Panc1 (cell line): ENCODE measurements at regions not wholly inside any gene's neighbourhood (a gene's known extent, or its start where the extent isn't known, plus 50 kb on each side); places are given as distances from the start of the nearest gene placed in this dataset.

Experiments used
- ATAC-seq: fragments of 200-7000 bp; cut with Tn5 transposase; 2 replicates; pipeline ENCODE4 v1.9.1; 2020; ENCODE audit warnings: mild to moderate bottlenecking, moderate library complexity
- BruUV-seq: library from RNA; stranded (reverse); fragments of 400-500 nt; replicated peaks from 2 replicates; lab custom pipeline; 2021; lab: Mats Ljungman, UMichigan
- CTCF ChIA-PET: fragments of 300-600 bp; sonication (Branson Sonifier 250); formaldehyde crosslinking; loops from one replicate; lab custom pipeline; 2022; ENCODE audit warnings: antibody characterized with exemption; lab: Charles Lee
- POLR2A ChIA-PET: fragments of 300-600 bp; sonication (Branson Sonifier 250); formaldehyde crosslinking; loops from one replicate; lab custom pipeline; 2022; ENCODE audit warnings: antibody characterized with exemption; lab: Charles Lee
- DNase-seq: peaks from one replicate; pipeline ENCODE4 v3.0.0-alpha.2; 2010; ENCODE audit warnings: low read depth, low spot score
- H3K27ac ChIP-seq: 2 replicates; pipeline ENCODE4 v1.5.1; 2011; ENCODE audit warnings: mild to moderate bottlenecking, low read length, inconsistent platforms
- H3K27me3 ChIP-seq: fragments of 200-500 bp; sonication (Bioruptor generic); 2 replicates; pipeline ENCODE4 v1.6.0; 2014; ENCODE audit warnings: low read length, inconsistent platforms; ENCODE audit not compliant: control insufficient read depth, insufficient read depth
- H3K36me3 ChIP-seq: fragments of 200-500 bp; sonication (Bioruptor generic); 2 replicates; pipeline ENCODE4 v1.5.1; 2014; ENCODE audit warnings: inconsistent platforms, mild to moderate bottlenecking, low read length, moderate library complexity; ENCODE audit not compliant: control insufficient read depth, insufficient read depth
- H3K4me1 ChIP-seq: 2 replicates; pipeline ENCODE4 v1.5.1; 2011; ENCODE audit warnings: inconsistent platforms, mild to moderate bottlenecking, low read length, moderate library complexity; ENCODE audit not compliant: control insufficient read depth, insufficient read depth
- H3K4me3 ChIP-seq, 2 experiments: 2 replicates each; pipeline ENCODE4 v1.5.1; 2011 to 2012; ENCODE audit warnings: low read depth in 2 of 2, low read length in 2 of 2, mild to moderate bottlenecking in 2 of 2, inconsistent platforms in 1 of 2, moderate library complexity in 1 of 2
- H3K9me3 ChIP-seq: fragments of 200-500 bp; sonication (Bioruptor generic); 2 replicates; pipeline ENCODE4 v1.5.1; 2014; ENCODE audit warnings: low read depth, mild to moderate bottlenecking, inconsistent platforms, low read length, moderate library complexity; ENCODE audit not compliant: control insufficient read depth, insufficient read depth
- POLR2AphosphoS5 ChIP-seq: IDR thresholded peaks from 2 replicates; pipeline ENCODE4 v1.6.1; 2012; ENCODE audit warnings: mild to moderate bottlenecking, low read depth, low read length, moderate library complexity
- REST ChIP-seq, 2 experiments: IDR thresholded peaks; 2 replicates each; pipeline ENCODE4 v1.6.1; 2011 to 2012; ENCODE audit warnings: low read depth in 2 of 2, control low read depth in 1 of 2, low read length in 1 of 2, mild to moderate bottlenecking in 1 of 2, moderate library complexity in 1 of 2; ENCODE audit not compliant: insufficient read depth in 1 of 2
- SIN3A ChIP-seq: IDR thresholded peaks from 2 replicates; pipeline ENCODE4 v1.6.1; 2012; ENCODE audit warnings: low read depth, mild to moderate bottlenecking, low read length, moderate library complexity, borderline replicate concordance; ENCODE audit not compliant: insufficient read depth
- TCF7L2 ChIP-seq: IDR thresholded peaks from 2 replicates; pipeline ENCODE4 v1.6.1; 2011; ENCODE audit warnings: mild to moderate bottlenecking, low read depth, low read length, inconsistent platforms
- in situ Hi-C: cut with HindIII; loops from 2 replicates; pipeline ENCODE4 v1.10.0; 2016; ENCODE audit warnings: low sequenced_read_pairs, low pct_unique_long_range_greater_than_20kb
- intact Hi-C: fragments of 100-400 bp; cut with micrococcal nuclease; formaldehyde crosslinking; loops from one replicate; pipeline ENCODE4 v1.10.0; 2022; ENCODE audit not compliant: unreplicated experiment
- TF ChIP-seq, protein P1 (sequence below): fragments of 450-650 bp; IDR thresholded peaks from 2 replicates; pipeline ENCODE4 v1.5.1; 2017; ENCODE audit warnings: mild to moderate bottlenecking

DNA sequence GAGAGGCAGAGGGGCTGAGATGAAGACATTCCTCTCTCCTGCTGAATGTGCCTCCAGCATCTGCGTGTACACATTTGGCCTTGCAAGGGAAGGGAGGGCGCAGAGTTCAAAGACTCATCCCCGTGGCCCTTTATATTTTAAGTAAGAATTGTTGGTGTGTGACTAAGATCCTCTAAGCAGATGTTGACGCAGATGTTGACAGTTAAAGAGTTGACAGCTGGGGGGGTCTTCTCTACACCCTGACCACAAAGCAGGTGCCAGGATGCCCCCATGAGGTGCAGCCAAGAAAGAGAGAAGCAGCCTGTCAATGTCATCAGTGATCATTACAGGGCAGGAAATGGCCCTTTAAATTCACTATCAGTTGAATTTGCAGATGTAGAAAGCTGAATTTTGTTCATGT, 262.9 kb downstream of the IRX1 start:
- ATAC-seq: no peak
- no peak overlapping the region for H3K4me3 ChIP-seq
- H3K36me3 ChIP-seq: no peaks in the 10 kb centered on the region
- CTCF ChIA-PET: no interaction called here
- in situ Hi-C loops: no loop called here
- no peak overlapping the region for H3K27ac ChIP-seq
- TF ChIP-seq TCF7L2 (no peak), REST (IDR thresholded peaks at IDR 0.05; ENCODE audit: insufficient read depth in 1 of 2, low read depth in 2 of 2, low read length in 1 of 2) (no peak), POLR2AphosphoS5 (no peak), SIN3A (no peak)
- TF ChIP-seq, protein P1, sequence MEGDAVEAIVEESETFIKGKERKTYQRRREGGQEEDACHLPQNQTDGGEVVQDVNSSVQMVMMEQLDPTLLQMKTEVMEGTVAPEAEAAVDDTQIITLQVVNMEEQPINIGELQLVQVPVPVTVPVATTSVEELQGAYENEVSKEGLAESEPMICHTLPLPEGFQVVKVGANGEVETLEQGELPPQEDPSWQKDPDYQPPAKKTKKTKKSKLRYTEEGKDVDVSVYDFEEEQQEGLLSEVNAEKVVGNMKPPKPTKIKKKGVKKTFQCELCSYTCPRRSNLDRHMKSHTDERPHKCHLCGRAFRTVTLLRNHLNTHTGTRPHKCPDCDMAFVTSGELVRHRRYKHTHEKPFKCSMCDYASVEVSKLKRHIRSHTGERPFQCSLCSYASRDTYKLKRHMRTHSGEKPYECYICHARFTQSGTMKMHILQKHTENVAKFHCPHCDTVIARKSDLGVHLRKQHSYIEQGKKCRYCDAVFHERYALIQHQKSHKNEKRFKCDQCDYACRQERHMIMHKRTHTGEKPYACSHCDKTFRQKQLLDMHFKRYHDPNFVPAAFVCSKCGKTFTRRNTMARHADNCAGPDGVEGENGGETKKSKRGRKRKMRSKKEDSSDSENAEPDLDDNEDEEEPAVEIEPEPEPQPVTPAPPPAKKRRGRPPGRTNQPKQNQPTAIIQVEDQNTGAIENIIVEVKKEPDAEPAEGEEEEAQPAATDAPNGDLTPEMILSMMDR: no peak
- no peaks in the 10 kb centered on the region for H3K27me3 ChIP-seq
- intact Hi-C loops: no loop called here
- BruUV-seq: no TSS peak
- no peaks in the 10 kb centered on the region for H3K9me3 ChIP-seq
- POLR2A ChIA-PET: no interaction called here
- H3K4me1 ChIP-seq: no peaks in the 10 kb centered on the region
- DNase-seq: no peak

DNA sequence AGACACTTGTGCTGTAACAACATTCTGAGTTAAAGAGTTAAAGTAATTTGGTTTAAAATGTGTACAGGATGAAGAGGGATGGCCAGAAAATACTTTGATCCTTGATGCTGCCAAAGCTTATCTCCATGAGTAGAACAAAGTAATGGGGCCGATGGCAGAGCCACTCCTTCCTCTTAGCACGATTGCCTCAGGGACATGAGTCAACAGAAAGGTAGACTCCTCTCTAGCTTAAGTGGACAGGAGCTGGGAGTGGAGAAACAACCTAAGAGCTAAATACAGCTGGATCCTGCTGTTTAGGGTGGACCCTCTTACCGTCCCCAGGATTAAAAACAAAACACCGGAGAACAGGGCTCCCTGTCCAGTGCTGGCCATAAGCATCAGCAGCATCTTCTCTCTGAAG, 267.3 kb downstream of the IRX1 start:
- Histone ChIP-seq H3K27me3 (no peaks in the 10 kb centered on the region), H3K9me3 (no peaks in the 10 kb centered on the region), H3K27ac (no peak overlapping the region), H3K36me3 (no peaks in the 10 kb centered on the region), H3K4me3 (no peak overlapping the region), H3K4me1 (no peaks in the 10 kb centered on the region)
- DNase-seq (no peak), ATAC-seq (no peak)
- no peak for TF ChIP-seq SIN3A
- TF ChIP-seq REST (IDR thresholded peaks at IDR 0.05; ENCODE audit: insufficient read depth in 1 of 2, low read depth in 2 of 2, low read length in 1 of 2): no peak
- TF ChIP-seq, protein P1: no peak
- TF ChIP-seq POLR2AphosphoS5: no peak
- TF ChIP-seq TCF7L2: no peak
- in situ Hi-C loops: no loop called here
- intact Hi-C loops: no loop called here
- ChIA-PET CTCF (no interaction called here), POLR2A (no interaction called here)
- no TSS peak for BruUV-seq
